Type B pancreatic cell (in vitro differentiated cells): ENCODE measurements at regions not wholly inside any gene's neighbourhood (a gene's known extent, or its start where the extent isn't known, plus 50 kb on each side); places are given as distances from the start of the nearest gene placed in this dataset.

Experiments used
- DNase-seq: peaks from one replicate; pipeline ENCODE4 v3.0.0; 2021; ENCODE audit warnings: mixed read lengths; ENCODE audit not compliant: unreplicated experiment; ENCODE audit errors: extremely low spot score
- H3K27ac Mint-ChIP-seq: 2 replicates; pipeline ENCODE4 v1.8.0; 2021; ENCODE audit warnings: mild to moderate bottlenecking, mixed read lengths
- H3K27me3 Mint-ChIP-seq: 2 replicates; pipeline ENCODE4 v1.8.0; 2021; ENCODE audit warnings: mixed read lengths
- H3K36me3 Mint-ChIP-seq: 2 replicates; pipeline ENCODE4 v1.8.0; 2021; ENCODE audit warnings: mixed read lengths
- H3K4me1 Mint-ChIP-seq: one replicate; pipeline ENCODE4 v1.8.0; 2021; ENCODE audit warnings: mixed read lengths; ENCODE audit not compliant: unreplicated experiment
- H3K4me3 Mint-ChIP-seq: 2 replicates; pipeline ENCODE4 v1.8.0; 2021; ENCODE audit warnings: mild to moderate bottlenecking, mixed read lengths
- H3K9me3 Mint-ChIP-seq: 2 replicates; pipeline ENCODE4 v1.8.0; 2021; ENCODE audit warnings: mixed read lengths
- CTCF ChIP-seq: fragments of 200-600 bp; sonication (generic); conservative IDR thresholded peaks from 2 replicates; pipeline ENCODE4 v1.5.0; 2021; ENCODE audit warnings: antibody characterized with exemption, mild to moderate bottlenecking

DNA sequence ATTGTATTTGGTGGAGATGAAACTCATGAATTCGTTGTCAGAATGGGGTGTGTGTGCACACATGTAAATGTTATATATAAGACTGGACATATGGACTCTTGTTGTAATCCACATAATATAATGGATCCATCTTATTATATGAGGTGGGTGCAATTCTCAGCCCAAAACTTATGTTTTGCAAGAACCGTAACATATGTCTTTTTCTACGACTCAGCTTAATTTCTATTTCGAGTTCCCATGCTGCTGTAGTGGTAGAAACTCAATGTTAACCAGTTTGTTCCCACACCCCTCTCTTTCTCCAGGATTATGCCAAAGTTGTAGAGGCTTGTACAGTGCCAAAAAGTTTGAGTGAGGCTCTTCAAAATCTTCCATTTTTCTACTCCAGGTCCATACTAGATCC is 112.5 kb upstream of the SPOPL start:
- Mint-ChIP-seq H3K4me3 (no peak overlapping the region), H3K27me3 (no peaks in the 10 kb centered on the region), H3K4me1 (no peaks in the 10 kb centered on the region), H3K27ac (no peak overlapping the region), H3K9me3 (no peaks in the 10 kb centered on the region), H3K36me3 (no peaks in the 10 kb centered on the region)
- no peak for DNase-seq
- TF ChIP-seq CTCF: no peak

GRCh38 chr2:138390316-138390945 is 111.1 kb upstream of the SPOPL start:
- no peak for TF ChIP-seq CTCF
- DNase-seq: no peak
- no peak overlapping the region for H3K27ac Mint-ChIP-seq

DNA sequence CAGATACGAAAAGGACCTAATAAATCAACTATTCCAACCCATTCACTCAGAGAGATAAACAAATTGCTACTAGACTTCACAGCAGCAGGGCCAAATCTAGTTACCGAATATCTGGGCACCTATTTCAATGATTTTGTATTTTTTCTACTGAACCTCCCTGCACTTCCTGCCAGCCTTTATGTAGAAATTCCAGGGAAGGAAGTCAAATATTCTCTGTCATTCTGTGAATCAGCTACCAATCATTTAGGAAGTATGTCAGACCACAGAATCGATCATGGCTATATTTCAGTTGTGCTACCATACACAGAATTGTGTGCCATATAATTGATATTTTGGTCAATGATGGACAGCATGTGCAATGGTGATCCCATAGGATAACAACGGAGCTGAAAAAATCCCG is 109.6 kb upstream of the SPOPL start:
- no peak for TF ChIP-seq CTCF
- H3K36me3 Mint-ChIP-seq: no peaks in the 10 kb centered on the region
- no peak overlapping the region for H3K4me3 Mint-ChIP-seq
- H3K27ac Mint-ChIP-seq: no peak overlapping the region
- H3K9me3 Mint-ChIP-seq: no peaks in the 10 kb centered on the region
- no peaks in the 10 kb centered on the region for H3K4me1 Mint-ChIP-seq
- no peaks in the 10 kb centered on the region for H3K27me3 Mint-ChIP-seq
- no peak for DNase-seq

More at GRCh38 chr2:138390316-138390945, 111.1 kb upstream of the SPOPL start:
- H3K27me3 Mint-ChIP-seq: no peaks in the 10 kb centered on the region
- no peaks in the 10 kb centered on the region for H3K9me3 Mint-ChIP-seq
- H3K4me1 Mint-ChIP-seq: no peaks in the 10 kb centered on the region
- H3K36me3 Mint-ChIP-seq: no peaks in the 10 kb centered on the region
- no peak overlapping the region for H3K4me3 Mint-ChIP-seq

- no peak for TF ChIP-seq CTCF
- H3K27ac Mint-ChIP-seq: no peak overlapping the region
- H3K36me3 Mint-ChIP-seq: no peaks in the 10 kb centered on the region
- H3K4me3 Mint-ChIP-seq: no peak overlapping the region
- no peak for DNase-seq
- H3K9me3 Mint-ChIP-seq: no peaks in the 10 kb centered on the region
- no peaks in the 10 kb centered on the region for H3K4me1 Mint-ChIP-seq
- no peaks in the 10 kb centered on the region for H3K27me3 Mint-ChIP-seq
Measured at GRCh38 chr2:138395565-138396306, 105.8 kb upstream of the SPOPL start.

- TF ChIP-seq CTCF: no peak
- Mint-ChIP-seq H3K27ac (no peak overlapping the region), H3K4me1 (no peaks in the 10 kb centered on the region), H3K9me3 (peaks cover 4% of the 10 kb centered on the region), H3K4me3 (no peak overlapping the region), H3K36me3 (no peaks in the 10 kb centered on the region), H3K27me3 (no peaks in the 10 kb centered on the region)
- DNase-seq: no peak
Measured at GRCh38 chr2:138396843-138397242, 104.7 kb upstream of the SPOPL start.
